ENCODE measurements at regions not wholly inside any gene's neighbourhood (a gene's known extent, or its start where the extent isn't known, plus 50 kb on each side); places are given as distances from the start of the nearest gene placed in this dataset.

GRCh38 chr17:52368886-52369285 lies 210.4 kb upstream of the CA10 start:
- H3K36me3 ChIP-seq: no peaks in the 10 kb centered on the region
- H3K4me1 ChIP-seq: no peaks in the 10 kb centered on the region

GRCh38 chr17:52357854-52358253 lies 199.3 kb upstream of the CA10 start:
- Histone ChIP-seq H3K36me3 (no peaks in the 10 kb centered on the region), H3K4me3 (no peak overlapping the region), H3K27ac (no peak overlapping the region), H3K4me1 (no peaks in the 10 kb centered on the region), H3K27me3 (no peaks in the 10 kb centered on the region), H3K9me3 (no peaks in the 10 kb centered on the region)
- TF ChIP-seq CTCF (IDR thresholded peaks at IDR 0.05) (no peak), POLR2A (IDR thresholded peaks at IDR 0.05) (no peak), POLR2AphosphoS5 (IDR thresholded peaks at IDR 0.05; ENCODE audit: insufficient read depth in 1 of 2, low read depth in 1 of 2) (no peak)
- intact Hi-C loops (cut with DNase I): no loop called here
- no peak for DNase-seq (ENCODE audit: extremely low spot score in 2 of 2)

More at GRCh38 chr17:52368886-52369285, 210.4 kb upstream of the CA10 start:
- Histone ChIP-seq H3K27me3 (no peaks in the 10 kb centered on the region), H3K9me3 (no peaks in the 10 kb centered on the region), H3K27ac (no peak overlapping the region), H3K4me3 (no peak overlapping the region)
- no peak for DNase-seq (ENCODE audit: extremely low spot score in 2 of 2)
- TF ChIP-seq POLR2A (IDR thresholded peaks at IDR 0.05) (no peak), POLR2AphosphoS5 (IDR thresholded peaks at IDR 0.05; ENCODE audit: insufficient read depth in 1 of 2, low read depth in 1 of 2) (no peak), CTCF (IDR thresholded peaks at IDR 0.05) (no peak)
- intact Hi-C loops (cut with DNase I): no loop called here

- H3K27ac ChIP-seq: no peak overlapping the region
- no peak overlapping the region for H3K4me3 ChIP-seq
- TF ChIP-seq CTCF (IDR thresholded peaks at IDR 0.05): no peak
- no peak for TF ChIP-seq POLR2A (IDR thresholded peaks at IDR 0.05)
- TF ChIP-seq POLR2AphosphoS5 (IDR thresholded peaks at IDR 0.05; ENCODE audit: insufficient read depth in 1 of 2, low read depth in 1 of 2): no peak
- H3K4me1 ChIP-seq: no peaks in the 10 kb centered on the region
- H3K9me3 ChIP-seq: no peaks in the 10 kb centered on the region
- DNase-seq (ENCODE audit: extremely low spot score in 2 of 2): no peak
- intact Hi-C loops (cut with DNase I): no loop called here
- H3K27me3 ChIP-seq: no peaks in the 10 kb centered on the region
- no peaks in the 10 kb centered on the region for H3K36me3 ChIP-seq
Measured at GRCh38 chr17:52336796-52337195, 178.3 kb upstream of the CA10 start.

GRCh38 chr17:52306314-52306713 lies 147.8 kb upstream of the CA10 start:
- DNase-seq (ENCODE audit: extremely low spot score in 2 of 2): no peak
- no peak overlapping the region for H3K4me3 ChIP-seq
- intact Hi-C loops (cut with DNase I): no loop called here

GRCh38 chr17:52298881-52299280 lies 140.4 kb upstream of the CA10 start:
- H3K4me1 ChIP-seq: no peaks in the 10 kb centered on the region
- no peak overlapping the region for H3K4me3 ChIP-seq
- no peaks in the 10 kb centered on the region for H3K27me3 ChIP-seq
- no peaks in the 10 kb centered on the region for H3K36me3 ChIP-seq
- H3K27ac ChIP-seq: no peak overlapping the region
- DNase-seq (ENCODE audit: extremely low spot score in 2 of 2): no peak
- TF ChIP-seq CTCF (IDR thresholded peaks at IDR 0.05): no peak
- no peak for TF ChIP-seq POLR2A (IDR thresholded peaks at IDR 0.05)
- TF ChIP-seq POLR2AphosphoS5 (IDR thresholded peaks at IDR 0.05; ENCODE audit: insufficient read depth in 1 of 2, low read depth in 1 of 2): no peak
- H3K9me3 ChIP-seq: no peaks in the 10 kb centered on the region
- intact Hi-C loops (cut with DNase I): no loop called here

More at GRCh38 chr17:52306314-52306713, 147.8 kb upstream of the CA10 start:
- TF ChIP-seq POLR2A (IDR thresholded peaks at IDR 0.05): no peak
- TF ChIP-seq CTCF (IDR thresholded peaks at IDR 0.05): no peak
- TF ChIP-seq POLR2AphosphoS5 (IDR thresholded peaks at IDR 0.05; ENCODE audit: insufficient read depth in 1 of 2, low read depth in 1 of 2): no peak
- Histone ChIP-seq H3K27me3 (no peaks in the 10 kb centered on the region), H3K9me3 (no peaks in the 10 kb centered on the region), H3K27ac (no peak overlapping the region), H3K4me1 (no peaks in the 10 kb centered on the region), H3K36me3 (no peaks in the 10 kb centered on the region)

Measured in vagina (tissue), 2 donors.